ENCODE measurements at regions not wholly inside any gene's neighbourhood (a gene's known extent, or its start where the extent isn't known, plus 50 kb on each side); places are given as distances from the start of the nearest gene placed in this dataset.

DNA sequence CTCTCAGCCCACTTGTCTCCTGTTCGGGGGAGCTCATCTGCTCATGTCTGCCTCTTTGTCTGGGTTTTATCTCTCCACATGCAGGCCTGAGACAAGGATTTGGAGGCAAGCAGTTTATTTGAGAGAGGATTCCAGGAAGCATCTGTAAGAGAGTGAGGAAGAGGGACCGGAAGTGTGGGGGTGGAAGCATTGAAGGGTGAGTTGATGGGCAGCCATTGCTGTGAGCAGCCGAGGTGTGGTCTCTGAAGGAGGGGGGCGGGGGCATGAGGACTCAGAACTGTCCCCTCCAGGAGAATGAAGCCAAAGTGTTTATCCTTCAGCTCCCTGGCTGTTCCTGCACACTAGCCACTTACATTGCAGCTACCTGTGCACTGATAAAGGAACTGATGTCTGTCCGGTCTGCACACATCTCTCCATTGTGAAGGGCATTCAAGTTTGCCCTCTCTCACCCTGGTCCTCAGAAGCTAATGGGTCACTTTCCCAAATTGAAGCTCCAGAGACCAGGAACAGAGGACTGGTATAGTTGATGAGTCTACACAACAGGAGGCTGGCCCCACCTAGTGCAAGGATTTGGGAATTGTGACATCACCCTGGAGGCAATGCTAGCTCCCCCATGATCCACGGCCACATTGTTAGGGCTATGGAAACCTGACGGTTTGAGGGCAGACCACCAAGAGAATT, 100.5 kb upstream of the FOXA2 start:
- no peak for TF ChIP-seq EZH2phosphoT487 (conservative IDR thresholded peaks at IDR 0.05; ENCODE audit: low read length)
- TF ChIP-seq, protein P1, sequence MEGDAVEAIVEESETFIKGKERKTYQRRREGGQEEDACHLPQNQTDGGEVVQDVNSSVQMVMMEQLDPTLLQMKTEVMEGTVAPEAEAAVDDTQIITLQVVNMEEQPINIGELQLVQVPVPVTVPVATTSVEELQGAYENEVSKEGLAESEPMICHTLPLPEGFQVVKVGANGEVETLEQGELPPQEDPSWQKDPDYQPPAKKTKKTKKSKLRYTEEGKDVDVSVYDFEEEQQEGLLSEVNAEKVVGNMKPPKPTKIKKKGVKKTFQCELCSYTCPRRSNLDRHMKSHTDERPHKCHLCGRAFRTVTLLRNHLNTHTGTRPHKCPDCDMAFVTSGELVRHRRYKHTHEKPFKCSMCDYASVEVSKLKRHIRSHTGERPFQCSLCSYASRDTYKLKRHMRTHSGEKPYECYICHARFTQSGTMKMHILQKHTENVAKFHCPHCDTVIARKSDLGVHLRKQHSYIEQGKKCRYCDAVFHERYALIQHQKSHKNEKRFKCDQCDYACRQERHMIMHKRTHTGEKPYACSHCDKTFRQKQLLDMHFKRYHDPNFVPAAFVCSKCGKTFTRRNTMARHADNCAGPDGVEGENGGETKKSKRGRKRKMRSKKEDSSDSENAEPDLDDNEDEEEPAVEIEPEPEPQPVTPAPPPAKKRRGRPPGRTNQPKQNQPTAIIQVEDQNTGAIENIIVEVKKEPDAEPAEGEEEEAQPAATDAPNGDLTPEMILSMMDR (IDR thresholded peaks at IDR 0.05; ENCODE audit: insufficient read depth, low read length, poor library complexity, severe bottlenecking) = no peak

Measured in SU-DHL-6 (cell line).